ENCODE measurements at regions not wholly inside any gene's neighbourhood (a gene's known extent, or its start where the extent isn't known, plus 50 kb on each side); places are given as distances from the start of the nearest gene placed in this dataset.
"Not testable (repeated sequence)": the region's sequence is repeated elsewhere in the genome, so short reads cannot be mapped to it uniquely, and the experiment has no call there.

DNA sequence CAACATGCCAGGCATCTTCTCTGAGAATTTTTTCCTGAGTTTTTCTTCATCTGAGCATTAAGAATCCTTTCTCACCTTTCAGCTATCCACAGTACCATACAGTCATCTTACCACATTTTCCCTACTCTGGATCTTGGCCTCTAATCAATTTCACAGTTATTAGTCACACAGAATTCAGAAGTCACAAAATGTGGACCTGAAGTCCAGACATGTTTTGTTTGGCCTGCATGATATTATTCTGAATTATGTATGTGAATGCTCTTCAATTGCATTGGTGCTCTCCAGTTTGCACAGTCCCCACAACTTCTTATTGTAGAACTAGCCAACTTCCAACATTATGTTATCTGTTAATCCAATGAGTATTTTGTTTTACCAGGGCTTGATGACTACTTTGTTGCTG is 102.3 kb upstream of the GRIA3 start:
- H3K27ac Mint-ChIP-seq = no peak overlapping the region
- ATAC-seq (no peak), DNase-seq (ENCODE audit: low spot score in 2 of 2) (no peak)
- H3K36me3 Mint-ChIP-seq = no peaks in the 10 kb centered on the region
- no peak overlapping the region for H3K4me3 Mint-ChIP-seq
- H3K9me3 Mint-ChIP-seq = no peaks in the 10 kb centered on the region
- H3K4me1 Mint-ChIP-seq = no peaks in the 10 kb centered on the region

DNA sequence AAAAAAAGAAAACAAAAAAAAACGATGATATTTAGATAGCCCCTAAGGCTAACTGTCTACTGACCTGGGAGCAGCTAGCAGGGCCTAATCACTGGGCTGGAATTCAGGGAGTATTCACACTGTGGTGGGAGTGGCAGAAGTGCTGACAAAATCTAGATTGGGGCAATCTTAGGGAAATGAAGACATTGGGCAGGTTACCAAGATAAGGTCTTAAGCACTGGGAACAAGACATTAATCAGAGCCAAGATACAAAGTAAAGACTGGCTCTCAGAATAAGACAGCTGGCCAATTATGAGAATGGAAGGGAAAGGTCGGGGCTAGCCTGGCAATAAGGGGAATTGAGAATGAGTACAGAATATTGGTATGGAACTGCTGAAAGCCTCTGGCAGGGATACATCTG is 100.2 kb upstream of the GRIA3 start:
- Mint-ChIP-seq H3K4me3 (no peak overlapping the region), H3K9me3 (no peaks in the 10 kb centered on the region), H3K27ac (no peak overlapping the region), H3K4me1 (no peaks in the 10 kb centered on the region), H3K36me3 (no peaks in the 10 kb centered on the region)
- DNase-seq (ENCODE audit: low spot score in 2 of 2) (no peak), ATAC-seq (no peak)

DNA sequence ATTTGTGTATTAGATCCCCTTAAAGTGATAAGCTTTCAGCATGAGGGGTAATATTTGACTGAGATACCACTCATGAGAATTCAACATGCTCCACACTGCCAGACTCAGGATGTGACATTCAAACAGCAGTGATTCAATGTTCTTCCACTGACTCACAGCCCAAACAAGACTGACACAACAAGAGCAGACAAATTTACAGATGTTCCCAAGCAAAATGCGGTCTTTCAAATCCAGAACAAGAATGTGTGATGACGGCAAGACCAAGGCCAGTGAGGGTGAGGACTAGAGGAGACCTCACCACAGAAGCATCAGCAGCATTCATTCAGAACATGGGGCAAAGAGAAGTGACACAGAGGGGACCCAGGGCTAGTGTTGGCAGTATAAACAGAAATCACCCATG is 99.3 kb upstream of the GRIA3 start:
- DNase-seq (ENCODE audit: low spot score in 2 of 2) = no peak
- Mint-ChIP-seq H3K4me1 (no peaks in the 10 kb centered on the region), H3K9me3 (no peaks in the 10 kb centered on the region), H3K36me3 (no peaks in the 10 kb centered on the region), H3K4me3 (no peak overlapping the region), H3K27ac (no peak overlapping the region)
- ATAC-seq = no peak

DNA sequence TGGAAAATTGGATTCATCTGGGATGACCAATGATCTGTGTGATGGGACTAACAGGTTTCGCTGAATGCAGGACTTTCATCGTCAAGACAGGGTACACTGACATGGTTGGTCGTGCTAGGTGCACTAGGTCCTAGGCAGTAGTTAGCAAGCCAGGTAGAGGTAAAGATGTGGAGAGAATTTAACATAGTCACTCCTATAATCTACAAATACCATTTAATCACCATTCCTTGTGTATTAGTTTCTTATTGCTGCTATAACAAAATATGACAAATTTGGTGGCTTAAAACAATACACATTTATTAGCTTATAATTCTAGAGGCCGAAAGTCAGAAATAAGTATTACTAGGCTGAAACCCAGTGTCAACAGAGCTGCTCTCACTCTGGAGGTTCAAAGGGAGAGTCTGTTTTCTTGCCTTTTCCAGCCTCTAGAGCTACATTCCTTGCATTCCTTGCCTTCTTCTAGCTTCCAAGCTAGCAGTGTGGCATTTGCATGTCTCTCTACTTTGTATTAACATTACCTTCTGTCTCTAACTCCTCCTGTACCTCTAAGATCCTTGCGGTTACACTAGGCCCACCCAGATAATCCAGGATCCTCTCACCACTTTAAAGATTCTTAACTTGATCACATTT is 98.7 kb upstream of the GRIA3 start:
- no peaks in the 10 kb centered on the region for H3K9me3 Mint-ChIP-seq
- DNase-seq (ENCODE audit: low spot score in 2 of 2) (no peak), ATAC-seq (no peak)
- no peak overlapping the region for H3K27ac Mint-ChIP-seq
- H3K36me3 Mint-ChIP-seq = no peaks in the 10 kb centered on the region
- H3K4me3 Mint-ChIP-seq = no peak overlapping the region
- H3K4me1 Mint-ChIP-seq = no peaks in the 10 kb centered on the region

DNA sequence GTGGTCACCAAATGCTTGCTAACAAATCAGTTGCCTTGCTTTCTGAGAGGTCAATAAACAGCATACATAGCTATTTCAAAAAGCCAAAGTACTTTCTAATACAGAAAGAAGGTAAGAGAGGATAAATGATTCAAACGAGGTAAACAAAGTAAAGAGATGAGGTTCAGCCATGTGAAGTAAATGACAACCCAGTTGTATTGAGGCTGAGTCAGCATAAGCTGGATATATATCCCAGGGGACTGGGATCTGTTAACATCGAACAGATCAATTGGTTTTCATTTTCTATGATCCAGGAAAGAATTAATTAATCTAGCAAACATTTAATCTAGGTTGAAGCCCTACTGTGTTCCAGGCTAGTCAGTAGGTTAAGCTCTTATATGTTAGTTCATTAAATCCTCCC is 97.3 kb upstream of the GRIA3 start:
- no peak for DNase-seq (ENCODE audit: low spot score in 2 of 2)
- Mint-ChIP-seq H3K36me3 (no peaks in the 10 kb centered on the region), H3K9me3 (no peaks in the 10 kb centered on the region), H3K4me3 (no peak overlapping the region), H3K4me1 (no peaks in the 10 kb centered on the region), H3K27ac (no peak overlapping the region)
- no peak for ATAC-seq

DNA sequence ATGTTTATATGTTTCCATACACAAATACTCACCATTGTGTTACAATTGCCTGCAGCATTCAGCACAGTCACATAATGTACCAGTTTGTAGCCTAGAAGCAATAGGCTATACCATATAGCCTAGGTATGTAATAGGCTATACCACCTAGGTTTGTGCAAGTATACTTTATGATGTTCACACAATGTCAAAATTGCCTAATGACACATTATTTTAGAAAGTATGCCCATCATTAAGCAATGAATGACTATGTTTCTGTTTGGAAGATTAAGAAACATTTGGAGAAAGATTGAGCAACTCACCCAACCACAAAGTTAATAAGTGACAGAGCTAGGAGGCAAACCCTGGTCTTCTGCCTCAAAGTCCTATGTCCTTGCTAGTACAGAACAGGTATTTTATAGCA is 96.8 kb upstream of the GRIA3 start:
- no peak for ATAC-seq
- H3K4me3 Mint-ChIP-seq = no peak overlapping the region
- DNase-seq (ENCODE audit: low spot score in 2 of 2) = no peak
- no peak overlapping the region for H3K27ac Mint-ChIP-seq
- no peaks in the 10 kb centered on the region for H3K4me1 Mint-ChIP-seq
- H3K36me3 Mint-ChIP-seq = no peaks in the 10 kb centered on the region
- H3K9me3 Mint-ChIP-seq = no peaks in the 10 kb centered on the region

DNA sequence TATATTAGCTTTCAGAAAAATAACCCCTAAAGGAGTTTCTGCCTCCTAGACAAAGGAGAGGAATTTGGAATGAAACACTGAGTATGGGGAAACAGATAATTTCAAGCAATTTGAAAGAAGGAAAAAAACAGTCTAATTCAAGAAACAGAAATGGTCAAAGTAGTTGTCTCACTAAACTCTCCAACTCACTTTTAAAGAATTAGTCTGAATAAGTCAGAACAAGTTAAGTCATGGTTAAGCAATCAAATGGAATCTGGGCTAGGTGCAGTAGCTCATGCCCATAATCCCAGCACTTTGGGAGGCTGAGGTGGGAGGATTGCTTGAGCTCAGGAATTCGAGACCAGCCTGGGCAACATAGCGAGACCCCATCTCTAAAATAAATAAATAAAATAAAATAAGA is 95.7 kb upstream of the GRIA3 start:
- DNase-seq (ENCODE audit: low spot score in 2 of 2) (no peak), ATAC-seq (no peak)
- H3K4me1 Mint-ChIP-seq = no peaks in the 10 kb centered on the region
- H3K27ac Mint-ChIP-seq = no peak overlapping the region
- no peaks in the 10 kb centered on the region for H3K9me3 Mint-ChIP-seq
- no peaks in the 10 kb centered on the region for H3K36me3 Mint-ChIP-seq
- H3K4me3 Mint-ChIP-seq = no peak overlapping the region

DNA sequence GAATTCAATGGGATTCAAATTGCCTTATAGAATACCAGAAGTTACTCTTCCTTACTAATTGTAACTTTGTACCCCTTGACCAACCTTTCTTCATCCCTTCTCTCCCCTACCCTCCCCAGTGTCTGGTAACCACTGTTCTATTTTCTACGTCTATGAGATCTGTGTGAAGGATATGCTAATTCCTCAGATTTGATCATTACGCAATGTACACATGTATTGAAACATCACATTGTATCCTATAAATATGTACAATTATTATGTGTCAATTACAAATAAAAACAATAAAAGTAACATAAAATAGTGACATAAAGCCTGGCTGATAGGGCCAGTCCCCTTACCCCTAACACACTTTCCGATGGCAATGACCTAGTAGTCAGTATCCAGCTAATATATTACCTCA is 95.1 kb upstream of the GRIA3 start:
- Mint-ChIP-seq H3K27ac (no peak overlapping the region), H3K36me3 (no peaks in the 10 kb centered on the region), H3K4me1 (no peaks in the 10 kb centered on the region), H3K9me3 (no peaks in the 10 kb centered on the region), H3K4me3 (no peak overlapping the region)
- ATAC-seq (no peak), DNase-seq (ENCODE audit: low spot score in 2 of 2) (no peak)

DNA sequence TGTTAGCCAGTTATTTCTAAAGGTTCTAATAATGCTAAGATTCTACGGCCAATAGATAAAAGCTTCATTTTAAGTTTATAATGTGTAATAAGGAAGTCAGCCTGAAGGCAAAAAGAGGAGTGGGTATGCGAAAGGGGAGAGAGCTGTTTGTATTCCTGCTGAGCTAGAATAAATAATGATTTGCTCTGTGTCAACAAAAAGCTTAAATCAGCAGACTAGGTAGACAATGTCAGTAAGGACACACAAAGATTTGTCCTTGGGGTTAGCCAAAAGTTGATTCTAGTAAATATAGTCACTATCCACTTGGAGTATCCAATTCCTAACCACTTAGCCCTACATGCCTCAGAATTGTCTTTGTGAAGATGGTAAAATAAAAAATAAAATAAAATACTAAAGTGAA is 90.3 kb upstream of the GRIA3 start:
- Mint-ChIP-seq H3K4me3 (no peak overlapping the region), H3K9me3 (peaks cover under 1% of the 10 kb centered on the region), H3K27ac (no peak overlapping the region), H3K4me1 (no peaks in the 10 kb centered on the region), H3K36me3 (no peaks in the 10 kb centered on the region)
- no peak for ATAC-seq
- no peak for DNase-seq (ENCODE audit: low spot score in 2 of 2)

DNA sequence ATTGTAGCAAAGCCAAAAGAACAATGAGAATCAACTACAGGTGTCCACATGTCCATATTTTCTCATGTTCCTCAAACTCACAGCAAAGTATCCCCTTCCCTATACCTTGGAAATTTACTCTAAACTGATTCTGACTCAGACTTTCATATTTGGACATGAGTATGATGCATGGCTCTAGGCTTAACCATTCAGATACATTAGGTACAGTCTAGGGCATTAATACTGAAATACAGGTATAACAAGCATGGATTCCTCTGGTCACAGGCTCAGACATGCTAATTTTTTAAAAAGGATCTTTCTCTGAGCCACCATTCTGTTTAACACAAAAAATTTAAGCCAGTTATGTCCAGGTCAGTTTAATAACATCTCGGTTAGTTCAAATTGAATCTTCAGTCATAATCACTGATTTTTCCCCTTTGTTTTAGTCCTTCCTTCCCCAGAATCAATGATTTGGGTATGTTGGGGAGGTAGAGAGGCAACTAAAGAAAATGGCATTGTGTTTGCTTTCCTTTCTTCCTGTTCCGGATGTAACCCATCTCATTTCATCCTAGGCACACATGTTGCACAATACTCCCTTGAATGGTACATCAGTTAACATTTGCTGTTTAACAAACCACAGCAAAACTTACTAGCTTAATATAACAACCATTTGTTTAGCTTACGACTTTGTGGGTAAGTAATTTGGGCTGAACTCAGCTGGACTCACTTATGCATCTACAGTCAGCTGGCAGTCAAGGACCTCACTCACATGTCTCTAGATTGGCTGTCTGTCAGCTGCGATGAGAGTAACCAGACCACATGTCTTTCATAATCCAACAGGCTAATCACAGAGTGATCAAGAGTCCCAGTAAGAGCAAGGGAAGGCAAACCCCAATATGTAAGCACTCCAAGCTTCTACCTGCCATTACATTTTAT is 75.3 kb upstream of the GRIA3 start:
- no peak overlapping the region for H3K4me3 Mint-ChIP-seq

DNA sequence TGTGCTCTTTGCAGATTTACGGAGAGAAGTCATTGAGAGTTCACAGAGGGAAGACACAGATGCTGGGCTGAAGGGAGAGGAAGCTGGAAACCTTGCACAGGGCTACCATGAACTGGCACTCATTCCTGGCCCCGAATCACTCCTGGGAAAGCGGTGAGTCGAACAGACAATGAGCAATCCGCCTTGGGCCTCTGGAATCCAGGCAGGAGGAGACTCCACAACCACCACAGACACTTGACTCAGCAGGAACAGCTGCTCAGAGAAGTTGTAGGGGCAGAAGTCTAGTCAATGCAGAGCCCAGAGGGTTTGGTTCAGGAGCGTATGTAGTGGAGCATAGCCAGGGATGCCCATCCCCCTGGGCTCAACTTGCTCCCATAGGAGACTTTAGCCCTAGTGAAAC is 62.8 kb upstream of the GRIA3 start:
- no peaks in the 10 kb centered on the region for H3K36me3 Mint-ChIP-seq
- ATAC-seq (no peak), DNase-seq (ENCODE audit: low spot score in 2 of 2) (no peak)
- H3K4me1 Mint-ChIP-seq = no peaks in the 10 kb centered on the region
- H3K9me3 Mint-ChIP-seq = peaks cover 6% of the 10 kb centered on the region
- no peak overlapping the region for H3K27ac Mint-ChIP-seq
- H3K4me3 Mint-ChIP-seq = no peak overlapping the region

More for the DNA sequence above, 75.3 kb upstream of the GRIA3 start:
- Mint-ChIP-seq H3K4me1 (no peaks in the 10 kb centered on the region), H3K36me3 (no peaks in the 10 kb centered on the region), H3K27ac (no peak overlapping the region), H3K9me3 (no peaks in the 10 kb centered on the region)
- DNase-seq (ENCODE audit: low spot score in 2 of 2) (no peak), ATAC-seq (no peak)

DNA sequence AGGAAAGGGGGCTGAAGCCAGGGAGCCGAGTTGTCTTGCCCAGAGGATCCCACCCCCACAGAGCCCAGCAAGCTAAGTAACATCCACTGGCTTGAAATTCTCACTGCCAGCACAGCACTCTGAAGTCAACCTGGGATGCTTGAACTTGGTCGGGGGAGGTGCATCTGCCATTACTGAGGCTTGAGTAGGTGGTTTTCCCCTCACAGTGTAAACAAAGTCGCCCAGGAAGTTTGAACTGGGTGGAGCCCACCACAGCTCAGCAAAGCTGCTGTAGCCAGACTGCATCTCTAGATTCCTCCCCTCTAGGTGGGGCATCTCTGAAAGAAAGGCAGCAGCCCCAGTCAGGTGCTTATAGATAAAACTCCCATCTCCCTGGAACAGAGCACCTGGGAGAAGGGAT is 54.3 kb upstream of the GRIA3 start:
- H3K4me1 Mint-ChIP-seq; H3K4me3 Mint-ChIP-seq; H3K27ac Mint-ChIP-seq; DNase-seq (ENCODE audit: low spot score in 2 of 2); H3K36me3 Mint-ChIP-seq; ATAC-seq: not testable (repeated sequence)
- peaks cover 13% of the 10 kb centered on the region for H3K9me3 Mint-ChIP-seq

Measured in stimulated activated effector memory CD8-positive, alpha-beta T cell treated with anti-CD3 and anti-CD28 coated beads, Interleukin-12 subunit alpha, Interleukin-12 subunit beta, amount 100 ng/mL, for 72 hours (primary cell).